Fibroblast of skin of right biceps (primary cell): ENCODE measurements at regions not wholly inside any gene's neighbourhood (a gene's known extent, or its start where the extent isn't known, plus 50 kb on each side); places are given as distances from the start of the nearest gene placed in this dataset.

Experiments used
- DNase-seq: peaks from one replicate; pipeline ENCODE4 v3.0.0-alpha.2; 2013

GRCh38 chr9:88224938-88225337 is 86.7 kb upstream of the SPATA31C2 start:
- DNase-seq, result no peak

- DNase-seq, result no peak
These were observed 82.8 kb upstream of the SPATA31C2 start for GRCh38 chr9:88221105-88221504.

- no peak for DNase-seq
These were observed 82.4 kb upstream of the SPATA31C2 start for GRCh38 chr9:88220652-88221051.

DNA sequence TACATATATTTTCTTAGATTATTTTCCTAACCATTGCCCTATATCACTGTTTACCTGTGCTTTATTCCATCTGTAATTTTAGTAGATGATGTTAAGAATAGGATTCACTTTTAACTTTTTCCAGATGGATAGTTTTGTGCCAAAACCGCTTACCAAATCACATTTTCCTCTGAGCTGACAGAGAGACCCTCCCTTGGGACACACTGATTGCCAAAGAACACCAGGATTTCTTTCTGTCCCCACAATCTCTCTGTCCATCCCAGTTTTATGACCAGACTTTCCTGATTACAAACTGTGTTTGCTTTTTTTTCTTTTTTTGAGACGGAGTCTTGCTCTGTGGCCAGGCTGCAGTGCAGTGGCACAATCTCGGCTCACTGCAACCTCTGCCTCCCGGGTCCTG is 81.3 kb upstream of the SPATA31C2 start:
- DNase-seq, result peak; percentile 7

- DNase-seq, result peak; percentile 60
These were observed 80.5 kb upstream of the SPATA31C2 start for GRCh38 chr9:88218726-88219125.

DNA sequence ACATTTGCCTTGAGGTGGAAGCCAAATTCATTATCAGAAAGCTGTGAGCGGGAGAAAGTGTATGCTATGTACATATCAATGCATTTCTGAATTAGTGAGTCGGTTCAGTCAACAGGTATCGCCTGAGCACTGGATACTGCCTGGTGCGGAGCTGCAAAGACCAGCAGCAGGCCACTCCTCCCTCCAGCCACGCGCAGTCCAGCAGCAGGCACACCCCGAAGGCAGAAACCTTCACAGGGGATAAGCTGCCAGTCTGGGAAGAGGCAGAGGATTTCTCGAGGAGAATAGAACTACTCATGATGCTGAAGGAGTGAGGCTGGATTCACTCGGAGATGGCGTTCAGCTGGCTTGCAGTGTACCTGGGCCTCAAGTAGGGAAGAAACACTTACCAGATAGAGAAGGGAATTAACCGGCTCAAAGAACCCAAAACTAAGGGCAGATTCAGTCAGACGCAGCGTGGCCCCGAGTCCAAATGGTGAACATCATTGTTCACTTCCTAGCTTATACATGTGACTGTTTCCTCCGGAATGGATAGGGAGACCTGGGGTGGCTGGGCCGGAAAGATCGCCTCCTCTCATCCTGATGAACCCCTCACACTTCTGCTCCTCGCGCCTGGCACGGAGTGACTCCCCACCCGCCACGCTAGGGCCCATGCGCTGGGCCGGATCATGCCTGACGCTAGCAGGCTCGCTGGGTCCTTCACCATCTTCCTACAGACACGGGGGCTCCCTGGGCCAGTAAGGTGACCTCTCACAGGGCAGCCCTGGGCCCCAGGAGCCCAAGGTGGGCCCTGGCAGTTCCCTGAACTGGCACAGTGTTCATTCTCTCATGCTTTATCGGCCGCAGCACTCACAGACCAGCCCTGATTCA is 78.1 kb upstream of the SPATA31C2 start:
- no peak for DNase-seq

DNA sequence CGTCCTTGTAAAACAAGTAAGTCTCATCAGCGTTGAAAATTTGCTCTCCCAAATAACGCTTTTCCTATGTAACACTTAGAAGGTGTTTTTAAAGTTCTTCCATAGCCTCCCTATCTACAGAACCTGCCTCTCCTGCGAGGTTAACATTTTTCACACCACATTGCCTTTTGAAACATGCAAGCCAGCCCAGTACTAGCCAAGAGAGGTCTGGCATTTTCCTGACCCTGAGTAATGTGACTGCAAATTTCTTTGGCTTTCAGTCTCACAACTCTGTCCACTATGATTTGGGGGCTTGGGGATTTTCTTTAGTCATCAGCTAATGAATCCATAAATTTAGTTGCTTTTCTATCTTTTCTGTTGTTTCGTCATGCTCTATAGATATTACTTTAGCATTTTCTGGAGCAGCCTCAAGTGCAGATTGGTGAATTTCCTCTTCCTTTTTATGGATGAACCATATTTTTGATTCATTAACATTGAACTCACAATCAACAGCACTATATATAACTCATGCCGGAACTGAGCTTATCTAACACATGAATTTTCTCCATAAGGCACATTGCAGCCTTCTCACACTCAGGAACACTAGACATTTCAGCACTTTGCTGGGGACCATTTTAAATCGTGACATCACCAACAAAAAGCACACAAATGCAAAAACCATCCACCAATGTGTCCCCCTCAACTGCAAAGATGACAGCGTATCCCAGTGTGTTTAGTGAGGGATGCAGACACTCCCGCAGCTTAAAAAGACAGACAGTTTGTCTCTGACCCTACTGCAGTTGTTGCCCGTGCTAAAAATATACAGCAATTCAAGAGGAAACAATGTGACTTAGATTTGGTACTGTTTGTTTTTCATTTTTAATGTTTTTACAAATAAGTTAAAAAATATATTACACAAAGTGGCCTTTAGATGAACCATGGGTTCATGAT is 77.2 kb upstream of the SPATA31C2 start:
- no peak for DNase-seq

GRCh38 chr9:88202321-88202720 is 64.0 kb upstream of the SPATA31C2 start:
- DNase-seq, result no peak

- DNase-seq, result peak; percentile 90
These were observed 60.1 kb upstream of the SPATA31C2 start for GRCh38 chr9:88198341-88198807.

DNA sequence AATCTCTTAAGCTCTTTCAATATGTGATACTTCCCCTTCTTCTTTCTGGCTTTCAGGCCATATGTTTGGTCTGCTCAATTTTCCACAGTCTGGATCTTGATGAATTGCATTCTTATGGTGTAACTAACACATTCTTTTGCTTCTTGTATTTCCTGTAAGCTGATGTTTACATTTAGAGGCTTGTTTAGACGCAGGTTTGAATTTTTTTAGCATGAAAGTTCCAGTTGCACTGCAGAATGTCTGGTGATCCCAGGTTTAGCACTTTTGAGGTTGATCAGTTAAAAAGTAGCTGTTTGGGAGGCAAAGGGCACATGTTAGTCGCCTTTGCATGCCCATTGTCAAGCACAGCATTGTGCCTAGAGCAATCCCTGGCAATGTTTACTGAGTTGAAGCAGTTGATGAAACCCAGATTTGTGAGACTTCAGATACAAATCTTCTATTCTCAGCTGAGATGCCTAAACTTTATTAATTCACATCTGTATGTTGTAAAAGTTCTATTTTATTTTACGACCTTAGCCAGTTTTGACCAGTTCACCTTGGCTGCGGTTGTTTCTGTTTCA is 59.6 kb upstream of the SPATA31C2 start:
- DNase-seq, result peak; percentile 89

- peak; percentile 84 for DNase-seq
These were observed 58.7 kb upstream of the SPATA31C2 start for GRCh38 chr9:88197016-88197415.

DNA sequence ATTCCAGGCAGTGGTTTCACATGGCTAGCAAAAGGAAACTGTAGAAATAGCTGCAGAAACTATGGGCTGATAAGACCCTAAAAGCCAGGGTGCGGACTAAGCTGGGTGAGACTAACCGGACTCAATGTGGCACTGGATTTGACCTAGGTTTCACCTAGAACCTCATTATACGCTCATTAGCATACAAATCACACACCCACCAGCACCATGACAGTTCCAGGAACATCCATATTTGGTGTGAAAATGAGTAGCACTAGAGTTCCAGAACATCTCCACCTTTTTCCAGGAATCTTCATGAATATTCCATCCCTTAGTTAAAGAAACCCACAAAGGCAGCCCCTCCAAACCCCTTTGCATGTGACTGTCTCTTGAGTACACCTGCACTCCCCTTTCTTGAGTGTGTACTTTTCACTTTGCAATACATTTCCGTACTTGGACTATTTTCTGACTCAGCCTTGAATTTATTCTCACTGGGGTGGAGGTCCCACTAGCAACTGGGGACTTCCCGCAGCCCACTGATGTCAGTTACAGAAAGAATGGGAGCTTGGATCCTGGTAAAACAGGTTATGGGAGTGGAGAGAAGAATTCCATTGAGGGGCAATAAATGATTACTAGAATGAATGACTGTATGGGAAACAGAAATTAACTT is 58.0 kb upstream of the SPATA31C2 start:
- no peak for DNase-seq

GRCh38 chr9:88193766-88194165 is 55.5 kb upstream of the SPATA31C2 start:
- DNase-seq, result no peak

DNA sequence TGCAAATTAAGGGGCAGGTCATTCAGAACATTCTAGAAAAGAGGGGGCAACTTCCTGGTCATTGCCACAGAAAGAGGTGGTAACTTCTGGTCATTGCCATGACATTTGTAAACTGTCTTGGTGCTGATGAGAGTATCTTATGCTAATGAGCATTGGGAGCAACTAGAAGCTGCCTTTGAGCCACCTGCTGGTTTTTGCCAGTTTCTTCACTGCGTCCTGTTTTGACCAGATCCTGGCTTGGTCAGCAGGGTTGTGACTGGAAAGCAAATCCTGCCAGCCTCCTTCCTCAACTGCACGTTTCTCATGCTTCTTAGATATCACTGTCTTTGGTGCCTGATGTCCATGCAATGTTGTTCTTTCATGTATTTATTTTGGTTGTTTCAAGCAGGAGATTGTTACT is 53.2 kb upstream of the SPATA31C2 start:
- no peak for DNase-seq

DNA sequence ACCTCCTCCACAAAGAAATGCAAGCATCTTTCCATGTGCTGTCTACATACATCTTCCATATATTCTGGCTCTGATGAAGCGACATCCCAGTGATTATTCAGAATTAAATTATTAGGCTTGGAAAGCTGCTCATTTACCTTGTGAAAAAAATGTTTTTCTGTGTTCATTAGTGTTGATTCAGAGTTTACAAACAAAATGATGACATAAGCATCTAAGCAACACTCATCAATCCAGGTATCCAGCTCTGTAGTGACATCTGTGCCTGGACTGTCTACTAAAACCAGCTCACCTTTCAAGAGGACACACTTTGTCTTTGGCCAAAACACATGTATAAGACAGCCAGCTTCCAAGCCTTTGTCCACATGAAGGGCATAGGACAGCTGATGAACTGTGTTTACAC is 51.1 kb upstream of the SPATA31C2 start:
- DNase-seq, result no peak
